ENCODE measurements at regions not wholly inside any gene's neighbourhood (a gene's known extent, or its start where the extent isn't known, plus 50 kb on each side); places are given as distances from the start of the nearest gene placed in this dataset.

DNA sequence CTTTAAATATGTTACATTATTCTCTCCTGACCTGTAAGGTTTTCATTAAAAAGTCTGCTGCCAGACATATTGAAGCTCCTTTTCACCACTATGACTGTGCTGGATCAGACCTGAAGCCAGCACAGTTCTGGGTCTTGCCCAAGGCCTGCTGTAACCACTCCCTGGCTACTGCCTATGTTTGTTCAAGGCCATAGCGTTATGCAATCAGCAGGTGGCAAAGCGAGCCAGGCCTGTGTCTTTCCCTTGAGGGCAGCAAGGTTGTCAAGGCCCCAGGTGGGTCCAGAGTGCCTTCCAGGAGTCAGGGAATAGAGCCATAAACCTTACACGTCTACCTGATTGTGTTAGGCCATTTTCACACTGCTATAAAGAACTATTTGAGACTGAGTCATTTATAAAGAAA lies 496.8 kb upstream of the PCDH9 start:
- TF ChIP-seq, protein P1, sequence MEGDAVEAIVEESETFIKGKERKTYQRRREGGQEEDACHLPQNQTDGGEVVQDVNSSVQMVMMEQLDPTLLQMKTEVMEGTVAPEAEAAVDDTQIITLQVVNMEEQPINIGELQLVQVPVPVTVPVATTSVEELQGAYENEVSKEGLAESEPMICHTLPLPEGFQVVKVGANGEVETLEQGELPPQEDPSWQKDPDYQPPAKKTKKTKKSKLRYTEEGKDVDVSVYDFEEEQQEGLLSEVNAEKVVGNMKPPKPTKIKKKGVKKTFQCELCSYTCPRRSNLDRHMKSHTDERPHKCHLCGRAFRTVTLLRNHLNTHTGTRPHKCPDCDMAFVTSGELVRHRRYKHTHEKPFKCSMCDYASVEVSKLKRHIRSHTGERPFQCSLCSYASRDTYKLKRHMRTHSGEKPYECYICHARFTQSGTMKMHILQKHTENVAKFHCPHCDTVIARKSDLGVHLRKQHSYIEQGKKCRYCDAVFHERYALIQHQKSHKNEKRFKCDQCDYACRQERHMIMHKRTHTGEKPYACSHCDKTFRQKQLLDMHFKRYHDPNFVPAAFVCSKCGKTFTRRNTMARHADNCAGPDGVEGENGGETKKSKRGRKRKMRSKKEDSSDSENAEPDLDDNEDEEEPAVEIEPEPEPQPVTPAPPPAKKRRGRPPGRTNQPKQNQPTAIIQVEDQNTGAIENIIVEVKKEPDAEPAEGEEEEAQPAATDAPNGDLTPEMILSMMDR (IDR thresholded peaks at IDR 0.05): no peak
- no peak for TF ChIP-seq JUND (IDR thresholded peaks at IDR 0.05)
- no peak for TF ChIP-seq SIN3A (IDR thresholded peaks at IDR 0.05; ENCODE audit: borderline replicate concordance, low read depth, low read length)
- no peak for TF ChIP-seq EP300 (IDR thresholded peaks at IDR 0.05; ENCODE audit: borderline replicate concordance in 1 of 2, low read depth in 1 of 2, low read length in 1 of 2)
- TF ChIP-seq USF1 (IDR thresholded peaks at IDR 0.05; ENCODE audit: borderline replicate concordance, low read depth): no peak
- TF ChIP-seq TCF12 (IDR thresholded peaks at IDR 0.05): no peak
- no peak for TF ChIP-seq RAD21 (IDR thresholded peaks at IDR 0.05; ENCODE audit: low read length)

Data from SK-N-SH (cell line).